Left renal pelvis (tissue), 4 donors: ENCODE measurements at regions not wholly inside any gene's neighbourhood (a gene's known extent, or its start where the extent isn't known, plus 50 kb on each side); places are given as distances from the start of the nearest gene placed in this dataset.

Source experiments
- DNase-seq, 4 donors: peaks; one replicate each; pipeline ENCODE4 v3.0.0-alpha.2; 2013; ENCODE audit warnings: low read depth in 4 of 4, low spot score in 3 of 4

- DNase-seq, result no peak
Measured at GRCh38 chr10:15462253-15462897, 91.3 kb upstream of the FAM171A1 start.

- no peak for DNase-seq
Measured at GRCh38 chr10:15461353-15462108, 90.4 kb upstream of the FAM171A1 start.

DNA sequence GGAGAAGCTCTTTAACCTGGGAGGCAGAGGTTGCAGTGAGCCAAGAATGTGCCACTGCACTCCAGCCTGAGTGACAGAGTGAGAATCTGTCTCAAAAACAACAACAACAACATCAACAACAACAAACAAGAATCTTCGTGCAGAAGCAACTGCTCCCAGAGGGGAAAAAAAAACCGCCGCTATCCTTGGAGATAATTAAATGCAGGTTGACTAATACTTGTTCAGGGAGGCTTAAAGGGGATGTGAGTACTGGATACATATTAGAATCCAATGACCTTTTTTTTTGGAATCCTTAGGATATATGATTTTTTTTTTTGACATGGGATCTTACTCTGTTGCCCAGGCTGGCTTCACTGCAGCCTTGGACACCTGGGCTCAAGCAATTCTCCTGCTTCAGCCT, 89.6 kb upstream of the FAM171A1 start:
- no peak for DNase-seq

- DNase-seq, result no peak
Measured at GRCh38 chr10:15459218-15459617, 88.1 kb upstream of the FAM171A1 start.

- DNase-seq, result no peak
Measured at GRCh38 chr10:15457382-15457781, 86.3 kb upstream of the FAM171A1 start.

DNA sequence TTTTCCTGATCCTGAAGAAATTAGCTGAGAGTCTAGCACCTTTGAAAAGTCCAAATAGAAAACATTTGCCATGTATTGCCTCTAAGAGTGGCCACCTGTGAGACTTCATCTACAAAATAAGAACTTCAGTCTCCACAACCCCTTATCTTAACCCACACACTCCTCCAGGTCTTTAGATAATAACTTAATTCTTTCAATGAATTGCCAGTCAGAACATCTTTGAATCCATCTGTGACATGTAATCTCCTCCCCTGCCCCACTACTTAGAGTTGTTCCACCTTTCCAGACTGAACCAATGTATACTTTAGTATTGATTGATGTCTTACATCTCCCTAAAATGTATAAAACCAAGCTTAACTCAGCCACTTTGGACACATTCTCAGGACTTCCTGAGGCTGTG, 84.4 kb upstream of the FAM171A1 start:
- no peak for DNase-seq

DNA sequence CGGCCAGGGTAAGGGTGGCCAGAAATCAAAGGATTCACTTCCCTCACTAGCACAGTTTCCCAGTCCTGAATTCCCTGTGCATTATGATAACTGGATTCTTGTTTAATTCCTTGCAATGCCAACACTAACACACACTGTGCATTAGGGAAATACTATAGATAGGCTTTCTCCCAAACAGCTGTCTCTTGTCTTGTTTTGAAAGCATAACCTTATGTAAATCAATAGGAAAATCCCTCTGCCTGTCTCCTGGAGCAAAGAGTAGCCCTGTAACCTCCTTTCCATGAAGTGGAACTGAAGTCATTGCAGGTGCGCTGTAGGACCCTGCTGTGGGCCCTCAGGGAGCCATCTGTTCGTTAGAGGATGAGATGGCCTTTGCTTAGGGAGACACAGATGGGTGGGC, 82.8 kb upstream of the FAM171A1 start:
- DNase-seq, result no peak

- DNase-seq, result no peak
Measured at GRCh38 chr10:15453457-15453856, 82.4 kb upstream of the FAM171A1 start.

GRCh38 chr10:15452545-15452944, 81.5 kb upstream of the FAM171A1 start:
- no peak for DNase-seq

- DNase-seq, result peak in 1 of 4 donors; percentile 82
Measured at GRCh38 chr10:15451137-15452094, 80.3 kb upstream of the FAM171A1 start.

DNA sequence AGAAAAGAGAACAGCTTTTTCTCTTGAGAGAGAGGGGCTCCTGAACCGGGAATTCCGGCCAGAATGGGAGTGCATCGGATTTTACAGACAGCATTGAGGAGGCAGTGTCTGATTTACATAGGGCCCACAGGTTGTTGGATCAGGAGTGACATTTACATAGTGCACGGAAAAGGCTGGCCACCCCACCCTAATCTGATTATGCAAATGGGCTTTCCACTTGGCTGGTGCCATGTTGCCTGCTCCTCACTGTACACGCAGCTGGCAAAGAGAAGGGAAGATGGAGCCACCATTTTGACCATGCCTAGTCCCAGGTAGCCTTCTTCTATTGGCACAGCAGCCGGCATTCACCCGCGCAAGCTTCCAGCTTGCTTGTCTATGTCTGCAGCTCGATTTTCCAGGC, 77.5 kb upstream of the FAM171A1 start:
- no peak for DNase-seq

DNA sequence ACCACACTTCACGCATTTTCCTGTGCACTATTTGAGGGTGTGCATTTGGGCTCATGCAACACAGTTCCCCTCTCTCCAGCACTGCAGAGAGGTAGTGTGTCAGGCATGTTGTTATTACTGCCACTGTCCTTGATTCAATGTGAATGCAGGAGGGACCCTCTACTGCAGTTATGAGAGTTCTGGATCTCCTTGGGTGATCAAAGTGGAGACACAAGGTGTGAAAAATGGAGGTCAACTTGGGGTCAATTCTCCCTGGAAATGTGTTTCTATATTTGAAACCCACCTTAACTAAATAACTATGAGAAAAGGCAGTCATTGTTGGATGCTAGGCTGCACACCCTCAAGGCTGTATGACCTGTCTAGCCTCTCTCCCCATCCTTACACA, 73.9 kb upstream of the FAM171A1 start:
- no peak for DNase-seq

DNA sequence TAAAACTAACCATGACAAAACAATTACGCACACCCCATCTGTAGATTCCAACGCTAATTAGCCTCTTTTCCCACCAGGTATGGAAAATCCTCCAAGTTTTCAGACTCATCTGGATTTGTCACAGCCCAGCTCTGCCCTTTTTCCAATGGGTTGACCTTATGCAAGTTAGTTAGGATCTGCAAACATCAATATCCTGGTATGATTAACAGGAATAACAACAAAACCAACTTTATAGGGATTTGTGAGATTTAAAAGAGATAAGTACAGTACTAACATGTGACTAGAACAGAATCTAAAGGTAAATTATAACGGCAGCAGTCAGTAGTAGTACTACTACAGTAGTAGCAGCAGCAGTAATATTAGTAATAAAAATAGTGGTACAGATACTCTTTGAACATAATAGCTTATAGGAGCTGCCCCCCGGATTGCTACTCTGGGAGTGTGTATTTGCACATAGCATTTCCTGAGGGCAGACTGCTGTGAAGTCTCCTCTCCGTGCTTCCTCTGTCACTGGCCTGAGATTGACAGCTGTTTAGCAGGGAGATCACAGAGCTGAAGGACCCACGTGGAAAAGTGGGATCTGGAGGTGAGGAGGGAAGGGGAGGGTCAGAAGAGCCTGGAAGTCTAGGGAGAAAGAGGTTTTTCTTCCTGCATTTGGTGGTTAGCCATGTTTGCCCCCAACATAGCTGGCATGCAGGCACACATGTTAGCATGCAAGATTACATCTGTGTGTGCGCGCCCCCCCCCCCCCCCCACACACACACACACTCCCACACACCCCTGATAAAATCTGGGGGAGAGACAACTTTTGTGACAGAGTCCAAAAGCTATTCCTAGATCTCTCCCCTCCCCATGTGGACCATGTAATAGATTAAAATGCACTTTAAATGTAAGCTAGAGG, 73.3 kb upstream of the FAM171A1 start:
- DNase-seq, result no peak

DNA sequence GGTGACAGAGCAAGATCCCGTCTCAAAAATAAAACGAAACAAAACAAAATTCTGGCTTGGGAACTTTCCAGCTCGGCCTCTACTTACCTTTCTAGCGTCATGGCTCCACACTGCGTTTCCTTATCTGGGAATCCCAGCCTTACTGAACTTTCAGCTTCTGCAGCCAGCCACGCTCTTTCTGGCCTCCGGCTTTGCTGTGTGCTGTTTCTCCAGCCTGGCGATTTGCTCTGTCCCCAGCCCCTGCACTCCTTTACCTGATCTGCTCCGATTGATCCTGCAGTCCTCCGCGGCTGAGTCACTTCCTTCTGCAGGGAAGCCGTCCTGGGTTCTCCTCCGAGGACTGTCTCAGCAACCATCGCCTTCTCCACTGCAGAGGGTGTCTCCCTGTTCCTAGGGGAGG, 71.0 kb upstream of the FAM171A1 start:
- DNase-seq, result no peak

DNA sequence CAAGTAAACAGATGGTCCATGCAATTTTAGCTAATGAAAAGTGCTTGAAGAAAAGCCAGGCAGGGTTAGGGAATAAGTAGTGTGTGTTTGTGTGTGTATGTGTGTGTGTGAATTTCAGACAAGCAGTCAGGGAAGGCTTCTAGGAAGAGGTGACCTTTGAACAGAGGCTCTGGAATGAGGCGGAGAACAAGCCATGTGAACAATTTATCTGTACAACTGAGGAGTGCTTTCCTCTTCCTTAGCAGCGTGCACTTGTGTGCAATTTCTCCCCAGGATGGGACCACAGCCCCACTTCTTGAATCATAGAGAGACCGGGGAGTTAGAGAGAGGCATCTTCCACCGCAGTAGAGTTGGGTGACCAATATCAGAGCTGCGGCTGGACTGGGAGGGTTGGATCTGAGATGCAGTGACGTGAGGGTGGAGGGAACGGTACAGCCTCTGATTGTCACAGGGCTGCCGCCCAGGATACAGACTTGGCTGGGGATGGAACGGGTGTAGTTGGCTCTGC, 69.2 kb upstream of the FAM171A1 start:
- DNase-seq, result no peak

GRCh38 chr10:15439341-15439842, 68.3 kb upstream of the FAM171A1 start:
- DNase-seq, result no peak

DNA sequence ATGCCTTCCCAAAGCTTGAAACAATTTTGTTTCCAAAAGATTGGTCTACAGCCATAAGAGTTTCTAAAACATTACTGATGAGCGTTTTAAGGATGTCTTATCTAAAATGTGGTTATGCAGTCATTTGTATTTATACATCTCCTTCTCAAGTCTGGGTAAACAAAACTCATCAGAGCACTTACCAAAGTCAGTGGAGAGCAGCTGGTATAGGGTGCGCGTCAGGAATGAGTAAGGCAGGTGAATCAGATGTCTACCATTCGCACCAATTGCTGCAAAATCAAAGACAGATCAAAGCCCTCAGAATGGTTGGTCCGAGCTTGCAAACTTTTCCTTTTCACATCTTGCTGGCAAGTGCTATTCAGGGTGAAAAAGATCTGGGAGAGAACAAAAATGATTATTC, 65.6 kb upstream of the FAM171A1 start:
- DNase-seq, result no peak

DNA sequence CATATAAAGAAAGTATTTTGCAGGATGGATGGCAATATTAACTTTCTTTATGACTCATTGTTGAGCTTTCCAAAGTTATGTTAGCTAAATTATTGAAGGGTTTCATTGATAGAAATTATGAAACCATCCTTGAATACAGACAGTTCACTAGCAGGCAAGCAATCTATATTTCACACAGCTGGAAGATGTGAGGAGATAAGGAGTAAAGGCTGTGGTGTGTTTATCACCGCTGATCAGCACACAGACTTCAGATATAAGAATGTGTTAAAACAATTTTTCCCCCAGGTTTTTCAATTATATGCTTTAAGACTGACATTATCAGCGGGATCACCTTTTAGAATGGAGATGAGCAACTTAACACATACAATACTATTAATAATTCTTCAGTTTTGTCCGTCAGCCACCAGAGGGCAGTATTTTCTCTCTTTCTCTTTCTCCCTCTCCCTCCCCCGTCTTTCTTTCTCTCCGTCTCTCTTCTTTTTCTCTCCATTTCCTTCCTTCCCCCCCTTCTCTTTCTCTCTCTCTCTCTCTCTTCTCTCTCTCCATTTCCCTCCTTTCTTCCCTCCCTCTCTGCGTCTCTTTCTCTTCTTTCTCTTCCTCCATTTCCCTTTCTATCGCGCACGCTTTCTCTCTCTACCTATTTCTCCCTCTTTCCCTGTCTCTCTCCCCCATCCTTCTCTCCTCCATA, 62.9 kb upstream of the FAM171A1 start:
- DNase-seq, result peak in 1 of 4 donors; percentile 63

- DNase-seq, result no peak
Measured at GRCh38 chr10:15432266-15432665, 61.2 kb upstream of the FAM171A1 start.
